GM12878 (cell line): ENCODE measurements at regions not wholly inside any gene's neighbourhood (a gene's known extent, or its start where the extent isn't known, plus 50 kb on each side); places are given as distances from the start of the nearest gene placed in this dataset.

Experiments used
- ATAC-seq: fragments of 200-7000 bp; cut with Tn5 transposase; 3 replicates; pipeline ENCODE4 v1.9.1; 2020; ENCODE audit warnings: mild to moderate bottlenecking, moderate library complexity
- BruUV-seq: library from RNA; stranded (reverse); fragments of 400-500 nt; replicated peaks from 2 replicates; lab custom pipeline; 2021; lab: Mats Ljungman, UMichigan
- CTCF ChIA-PET: fragments of 300-600 bp; sonication (Branson Sonifier 250); formaldehyde crosslinking; extraction: SDS; loops from one replicate; lab custom pipeline; 2021; ENCODE audit warnings: inconsistent platforms; lab: Yijun Ruan, JAX
- POLR2A ChIA-PET: fragments of 350-600 bp; formaldehyde crosslinking; extraction: SDS; loops from one replicate; lab custom pipeline; 2021; ENCODE audit warnings: inconsistent platforms; lab: Charles Lee
- RAD21 ChIA-PET: fragments of 300-600 bp; sonication (Branson Sonifier 250); formaldehyde crosslinking; loops from one replicate; lab custom pipeline; 2023; ENCODE audit warnings: antibody characterized with exemption; ENCODE audit not compliant: unreplicated experiment; lab: Charles Lee
- SMC1A ChIA-PET: fragments of 300-600 bp; sonication (Branson Sonifier 250); formaldehyde crosslinking; loops from one replicate; lab custom pipeline; 2023; ENCODE audit not compliant: unreplicated experiment, uncharacterized antibody; lab: Charles Lee
- DNase-seq: peaks from one replicate; pipeline ENCODE4 v3.0.0-alpha.2; 2011; ENCODE audit warnings: low read depth, low spot score
- FAIRE-seq: peaks from 3 replicates; lab custom pipeline; 2011; peaks lifted over from hg19 to GRCh38; lab: Jason Lieb, UNC
- H2AFZ ChIP-seq: 2 replicates; pipeline ENCODE4 v1.6.0; 2011; ENCODE audit warnings: low read depth, low read length, control low read depth; ENCODE audit not compliant: control insufficient read depth
- H3K27ac ChIP-seq: 2 replicates; pipeline ENCODE4 v1.5.1; 2011; ENCODE audit warnings: control low read depth; ENCODE audit not compliant: control insufficient read depth, insufficient read depth
- H3K27me3 ChIP-seq, 2 experiments: replicated peaks in 1 of 2; 2 replicates each; pipeline versions ENCODE4 v1.6.0 to v1.6.1; 2011; ENCODE audit warnings: low read length in 1 of 2; ENCODE audit not compliant: control insufficient read depth in 2 of 2, insufficient read depth in 2 of 2
- H3K36me3 ChIP-seq, 2 experiments: 2 replicates each; pipeline ENCODE4 v1.5.1; 2011; ENCODE audit warnings: low read length in 1 of 2; ENCODE audit not compliant: control insufficient read depth in 2 of 2, insufficient read depth in 2 of 2
- H3K4me1 ChIP-seq: 2 replicates; pipeline ENCODE4 v1.6.1; 2011; ENCODE audit warnings: mild to moderate bottlenecking, low read length, moderate library complexity, mixed read lengths; ENCODE audit not compliant: control insufficient read depth, insufficient read depth
- H3K4me2 ChIP-seq: 2 replicates; pipeline ENCODE4 v1.6.0; 2011; ENCODE audit warnings: control low read depth; ENCODE audit not compliant: control insufficient read depth, insufficient read depth
- H3K4me3 ChIP-seq: fragments of 200-600 bp; sonication (generic); 2 replicates; pipeline ENCODE4 v1.5.1; 2016
- H3K79me2 ChIP-seq: 2 replicates; pipeline ENCODE4 v1.6.0; 2011; ENCODE audit warnings: low read length; ENCODE audit not compliant: control insufficient read depth, insufficient read depth
- H3K9ac ChIP-seq: 2 replicates; pipeline ENCODE4 v1.8.0; 2011; ENCODE audit warnings: low read length, control low read depth, mixed read lengths; ENCODE audit not compliant: control insufficient read depth, insufficient read depth
- H3K9me3 ChIP-seq: replicated peaks from 3 replicates; pipeline ENCODE4 v1.5.1; 2011; ENCODE audit warnings: mild to moderate bottlenecking, low read length; ENCODE audit not compliant: control insufficient read depth, insufficient read depth
- H4K20me1 ChIP-seq: 2 replicates; pipeline ENCODE4 v1.6.0; 2011; ENCODE audit not compliant: control insufficient read depth, insufficient read depth
- BMI1 ChIP-seq: fragments of 450-650 bp; IDR thresholded peaks from 2 replicates; pipeline ENCODE4 v1.6.1; 2016; ENCODE audit warnings: mild to moderate bottlenecking, moderate library complexity, borderline replicate concordance
- BRCA1 ChIP-seq: IDR thresholded peaks from 2 replicates; pipeline ENCODE4 v1.6.1; 2011; ENCODE audit warnings: low read depth, low read length, improper control_type of control experiment
- EP300 ChIP-seq, 2 experiments: fragments of 150-350 bp in 1 of 2; IDR thresholded peaks; 2 replicates each; pipeline ENCODE4 v1.6.1; 2011 to 2012; ENCODE audit warnings: low read depth in 2 of 2, low read length in 2 of 2, borderline replicate concordance in 1 of 2, improper control_type of control experiment in 1 of 2, inconsistent platforms in 1 of 2; ENCODE audit not compliant: control insufficient read depth in 1 of 2
- ETV6 ChIP-seq, 2 experiments: fragments of 450-650 bp in 1 of 2; IDR thresholded peaks in 1 of 2; conservative IDR thresholded peaks in 1 of 2; 2 replicates each; pipeline ENCODE4 v1.6.1; 2014; ENCODE audit warnings: antibody characterized with exemption in 1 of 2, borderline replicate concordance in 1 of 2, low read depth in 1 of 2, mild to moderate bottlenecking in 1 of 2, moderate library complexity in 1 of 2
- GATAD2B ChIP-seq: fragments of 450-650 bp; conservative IDR thresholded peaks from 2 replicates; pipeline ENCODE4 v1.6.1; 2017; ENCODE audit warnings: low read depth, mild to moderate bottlenecking, moderate library complexity
- MEF2A ChIP-seq: IDR thresholded peaks from 2 replicates; pipeline ENCODE4 v1.6.1; 2011; ENCODE audit warnings: low read depth, mild to moderate bottlenecking, low read length, moderate library complexity; ENCODE audit not compliant: insufficient read depth
- MYC ChIP-seq: IDR thresholded peaks from 2 replicates; pipeline ENCODE4 v1.6.1; 2011; ENCODE audit warnings: mild to moderate bottlenecking, low read length, moderate library complexity, inconsistent platforms; ENCODE audit not compliant: insufficient read depth, insufficient replicate concordance, insufficient read length, severe bottlenecking
- NFIC ChIP-seq: IDR thresholded peaks from 2 replicates; pipeline ENCODE4 v1.6.1; 2012; ENCODE audit warnings: low read depth, mild to moderate bottlenecking, inconsistent platforms, low read length, moderate library complexity
- NRF1 ChIP-seq: conservative IDR thresholded peaks from 2 replicates; pipeline ENCODE4 v1.6.1; 2011; ENCODE audit warnings: mild to moderate bottlenecking, low read depth, low read length, improper control_type of control experiment
- POLR2AphosphoS5 ChIP-seq: IDR thresholded peaks from 2 replicates; pipeline ENCODE4 v1.6.1; 2011; ENCODE audit warnings: mild to moderate bottlenecking, low read length, inconsistent platforms
- RUNX3 ChIP-seq: IDR thresholded peaks from 2 replicates; pipeline ENCODE4 v1.6.1; 2012; ENCODE audit warnings: low read length, inconsistent platforms
- SIN3A ChIP-seq: IDR thresholded peaks from 2 replicates; pipeline ENCODE4 v1.6.1; 2012; ENCODE audit warnings: low read depth, low read length, improper control_type of control experiment
- SREBF2 ChIP-seq: IDR thresholded peaks from 2 replicates; pipeline ENCODE4 v1.6.1; 2012; ENCODE audit warnings: mild to moderate bottlenecking, low read length
- SUZ12 ChIP-seq: fragments of 200-600 bp; sonication (generic); IDR thresholded peaks from one replicate; pipeline ENCODE4 v1.6.1; 2018; ENCODE audit warnings: antibody characterized with exemption, mild to moderate bottlenecking; ENCODE audit not compliant: unreplicated experiment
- USF1 ChIP-seq: IDR thresholded peaks from 2 replicates; pipeline ENCODE4 v1.6.1; 2011; ENCODE audit warnings: borderline replicate concordance, low read depth, mild to moderate bottlenecking, moderate library complexity, mixed read lengths, low read length; ENCODE audit not compliant: insufficient read depth; ENCODE audit errors: extremely low read length
- ZBTB4 ChIP-seq: fragments of 450-650 bp; formaldehyde crosslinking; IDR thresholded peaks from 2 replicates; pipeline ENCODE4 v1.4.0; 2022; ENCODE audit warnings: mild to moderate bottlenecking, moderate library complexity
- ZNF24 ChIP-seq: fragments of 450-650 bp; IDR thresholded peaks from 2 replicates; pipeline ENCODE4 v1.6.1; 2017; ENCODE audit warnings: antibody characterized with exemption, mild to moderate bottlenecking
- WGBS: methylation state at CpG from one replicate; pipeline ENCODE4 v1.1.6; 2016; ENCODE audit warnings: low lambda C conversion rate; ENCODE audit not compliant: insufficient replicate concordance, insufficient coverage; ENCODE audit errors: missing lambda C conversion rate; 5-methylcytosine and 5-hydroxymethylcytosine counted together
- in situ Hi-C: fragments of 300-500 bp; cut with MboI; formaldehyde crosslinking; loops from 9 replicates; pipeline ENCODE4 v1.14.3; 2018; ENCODE audit warnings: mixed read lengths
- intact Hi-C: fragments of 100-400 bp; cut with micrococcal nuclease; formaldehyde crosslinking; loops from one replicate; pipeline ENCODE4 v1.14.2; 2022; ENCODE audit not compliant: unreplicated experiment

GRCh38 chr3:94301366-94301765 lies 238.5 kb downstream of the NSUN3 start:
- ChIA-PET SMC1A (no interaction called here), RAD21 (no interaction called here), POLR2A (no interaction called here), CTCF (interaction anchor here (1.0 to 2.0 kb wide), 2 partner anchors 10 to 53 kb away, joined by 3 to 8 read pairs; no protein-coding TSS in a partner anchor)
- ATAC-seq: no peak
- no peaks in the 10 kb centered on the region for H3K9me3 ChIP-seq
- H3K36me3 ChIP-seq: no peaks in the 10 kb centered on the region
- intact Hi-C loops (no loop called here), in situ Hi-C loops (no loop called here)
- H2AFZ ChIP-seq: no peak overlapping the region
- no TSS peak for BruUV-seq
- DNase-seq: no peak
- H3K4me1 ChIP-seq: no peaks in the 10 kb centered on the region
- WGBS: 24% methylated on average over 1 of the region's 1 CpG
- no peaks in the 10 kb centered on the region for H4K20me1 ChIP-seq
- no peaks in the 10 kb centered on the region for H3K79me2 ChIP-seq
- no peak for FAIRE-seq
- no peak overlapping the region for H3K4me2 ChIP-seq
- no peak overlapping the region for H3K4me3 ChIP-seq
- H3K27ac ChIP-seq: no peak overlapping the region
- TF ChIP-seq USF1 (no peak), ETV6 (conservative IDR thresholded peaks at IDR 0.05 in 1 of 2, IDR thresholded peaks at IDR 0.05 in 1 of 2; ENCODE audit: borderline replicate concordance in 1 of 2, low read depth in 1 of 2) (no peak), SIN3A (no peak), GATAD2B (no peak), ZNF24 (no peak), ZBTB4 (CRISPR knock-in tag) (no peak), BMI1 (no peak), EP300 (IDR thresholded peaks at IDR 0.05; ENCODE audit: borderline replicate concordance in 1 of 2, control insufficient read depth in 1 of 2, low read depth in 2 of 2, low read length in 2 of 2) (no peak), RUNX3 (no peak), MYC (no peak), SUZ12 (no peak), NFIC (no peak), MEF2A (no peak), POLR2AphosphoS5 (no peak), NRF1 (no peak), BRCA1 (no peak), SREBF2 (no peak)
- H3K9ac ChIP-seq: no peak overlapping the region
- H3K27me3 ChIP-seq: no peaks in the 10 kb centered on the region; a peak in 1 of 4 replicates
